SK-N-SH (cell line): ENCODE measurements at regions not wholly inside any gene's neighbourhood (a gene's known extent, or its start where the extent isn't known, plus 50 kb on each side); places are given as distances from the start of the nearest gene placed in this dataset.

Experiments used
- CTCF ChIA-PET: fragments of 300-600, 350-600 bp; formaldehyde crosslinking; extraction: SDS; loops from one replicate; lab custom pipeline; 2021; lab: Yijun Ruan, JAX
- POLR2A ChIA-PET: fragments of 350-600 bp; sonication (Branson Sonifier 250); formaldehyde crosslinking; extraction: SDS; loops from one replicate; lab custom pipeline; 2020; ENCODE audit warnings: antibody characterized with exemption, inconsistent platforms; lab: Yijun Ruan, JAX
- DNase-seq: peaks from one replicate; pipeline ENCODE4 v3.0.0; 2012
- H2AFZ ChIP-seq: fragments of 200-600 bp; sonication (generic); 2 replicates; pipeline ENCODE4 v1.8.1; 2016; ENCODE audit warnings: antibody characterized with exemption, mild to moderate bottlenecking, low read depth
- H3F3A ChIP-seq: fragments of 200-600 bp; sonication (generic); replicated peaks from 2 replicates; pipeline ENCODE3; 2016; ENCODE audit warnings: antibody characterized with exemption, mild to moderate bottlenecking; ENCODE audit not compliant: insufficient read depth
- H3K27ac ChIP-seq, 2 experiments: fragments of 200-500 bp in 1 of 2; fragments of 200-600 bp in 1 of 2; sonication (Bioruptor generic) in 1 of 2; sonication (generic), shearing (Covaris generic) in 1 of 2; 2 replicates each; pipeline versions ENCODE4 v1.5.1 to v1.6.1; 2014 to 2016; ENCODE audit warnings: low read depth in 2 of 2, inconsistent platforms in 1 of 2, low read length in 1 of 2, mild to moderate bottlenecking in 1 of 2, mixed read lengths in 1 of 2
- H3K27me3 ChIP-seq: fragments of 200-600 bp; sonication (generic), shearing (Covaris generic); 2 replicates; pipeline ENCODE4 v1.6.1; 2016; ENCODE audit warnings: mixed run types; ENCODE audit not compliant: insufficient read depth
- H3K36me3 ChIP-seq, 2 experiments: fragments of 200-500 bp in 1 of 2; fragments of 200-600 bp in 1 of 2; sonication (Bioruptor generic) in 1 of 2; sonication (generic) in 1 of 2; replicated peaks in 1 of 2; 2 replicates each; pipeline versions ENCODE3 to v1.5.1; 2014 to 2016; ENCODE audit warnings: low read length in 1 of 2, mild to moderate bottlenecking in 1 of 2; ENCODE audit not compliant: insufficient read depth in 2 of 2, control insufficient read depth in 1 of 2
- H3K4me1 ChIP-seq, 2 experiments: fragments of 200-500 bp in 1 of 2; fragments of 200-600 bp in 1 of 2; sonication (Bioruptor generic) in 1 of 2; sonication (generic), shearing (Covaris generic) in 1 of 2; 2 replicates each; pipeline versions ENCODE4 v1.5.1 to v1.6.1; 2014 to 2016; ENCODE audit warnings: low read depth in 1 of 2, low read length in 1 of 2, mixed run types in 1 of 2; ENCODE audit not compliant: insufficient read depth in 2 of 2, control insufficient read depth in 1 of 2
- H3K4me2 ChIP-seq: fragments of 200-600 bp; sonication (generic), shearing (Covaris generic); 2 replicates; pipeline ENCODE4 v1.6.1; 2017; ENCODE audit warnings: mixed run types
- H3K4me3 ChIP-seq, 2 experiments: fragments of 200-500 bp in 1 of 2; fragments of 200-600 bp in 1 of 2; sonication (Bioruptor generic) in 1 of 2; sonication (generic), shearing (Covaris generic) in 1 of 2; 2 replicates each; pipeline versions ENCODE4 v1.5.1 to v1.8.1; 2014 to 2016; ENCODE audit warnings: low read depth in 2 of 2, inconsistent platforms in 1 of 2, low read length in 1 of 2, mild to moderate bottlenecking in 1 of 2, mixed read lengths in 1 of 2, moderate library complexity in 1 of 2
- H3K79me2 ChIP-seq: fragments of 200-600 bp; sonication (generic); 2 replicates; pipeline ENCODE4 v1.8.1; 2017; ENCODE audit warnings: mild to moderate bottlenecking; ENCODE audit not compliant: insufficient read depth
- H3K9ac ChIP-seq: fragments of 200-600 bp; sonication (generic); 2 replicates; pipeline ENCODE4 v1.6.1; 2017; ENCODE audit warnings: mixed run types
- H3K9me2 ChIP-seq: fragments of 200-600 bp; sonication (generic); 2 replicates; pipeline ENCODE4 v1.6.1; 2017; ENCODE audit warnings: mixed run types
- H3K9me3 ChIP-seq: fragments of 200-600 bp; sonication (generic); 2 replicates; pipeline ENCODE4 v1.6.1; 2017; ENCODE audit warnings: mixed run types, mild to moderate bottlenecking, moderate library complexity
- H4K20me1 ChIP-seq: fragments of 200-600 bp; sonication (generic); 2 replicates; pipeline ENCODE4 v1.6.1; 2017; ENCODE audit warnings: mild to moderate bottlenecking, mixed run types; ENCODE audit not compliant: insufficient read depth
- ELF1 ChIP-seq: IDR thresholded peaks from 2 replicates; pipeline ENCODE4 v1.4.0; 2012
- EP300 ChIP-seq, 2 experiments: IDR thresholded peaks; 2 replicates each; pipeline versions ENCODE4 v1.4.0 to v1.6.1; 2012; ENCODE audit warnings: borderline replicate concordance in 1 of 2, low read depth in 1 of 2, low read length in 1 of 2
- FOSL2 ChIP-seq: IDR thresholded peaks from 2 replicates; pipeline ENCODE4 v1.4.0; 2012; ENCODE audit warnings: low read depth, mild to moderate bottlenecking, moderate library complexity, borderline replicate concordance
- FOXM1 ChIP-seq: IDR thresholded peaks from 2 replicates; pipeline ENCODE4 v1.4.0; 2012; ENCODE audit warnings: low read depth, mild to moderate bottlenecking
- GABPA ChIP-seq: IDR thresholded peaks from 2 replicates; pipeline ENCODE4 v1.4.0; 2012; ENCODE audit warnings: low read depth, mild to moderate bottlenecking
- GATA2 ChIP-seq: sonication (generic); formaldehyde crosslinking; IDR thresholded peaks from 2 replicates; pipeline ENCODE4 v1.5.0; 2020; ENCODE audit warnings: mild to moderate bottlenecking, missing genetic modification reagents
- MEF2A ChIP-seq: IDR thresholded peaks from 2 replicates; pipeline ENCODE4 v1.4.0; 2012; ENCODE audit warnings: low read depth, borderline replicate concordance
- RXRA ChIP-seq: IDR thresholded peaks from 2 replicates; pipeline ENCODE4 v1.4.0; 2012; ENCODE audit warnings: low read depth, mild to moderate bottlenecking, borderline replicate concordance
- SIN3A ChIP-seq: IDR thresholded peaks from 2 replicates; pipeline ENCODE4 v1.6.1; 2012; ENCODE audit warnings: low read depth, mild to moderate bottlenecking, low read length, moderate library complexity, borderline replicate concordance
- TAF1 ChIP-seq: IDR thresholded peaks from 2 replicates; pipeline ENCODE4 v1.6.1; 2012; ENCODE audit warnings: low read depth, mild to moderate bottlenecking, low read length, moderate library complexity, borderline replicate concordance
- TCF12 ChIP-seq: IDR thresholded peaks from 2 replicates; pipeline ENCODE4 v1.4.0; 2012
- ZBTB33 ChIP-seq: IDR thresholded peaks from 2 replicates; pipeline ENCODE4 v1.4.0; 2012; ENCODE audit warnings: low read depth, borderline replicate concordance
- WGBS: methylation state at CpG from one replicate; pipeline ENCODE4 v1.1.6; 2017; ENCODE audit warnings: low lambda C conversion rate; 5-methylcytosine and 5-hydroxymethylcytosine counted together
- TF ChIP-seq, protein P1 (sequence below): IDR thresholded peaks from 2 replicates; pipeline ENCODE4 v1.4.0; 2012; ENCODE audit warnings: low read depth
- TF ChIP-seq, protein P2 (sequence below): IDR thresholded peaks from 2 replicates; pipeline ENCODE4 v1.4.0; 2012; ENCODE audit warnings: low read depth, borderline replicate concordance

DNA sequence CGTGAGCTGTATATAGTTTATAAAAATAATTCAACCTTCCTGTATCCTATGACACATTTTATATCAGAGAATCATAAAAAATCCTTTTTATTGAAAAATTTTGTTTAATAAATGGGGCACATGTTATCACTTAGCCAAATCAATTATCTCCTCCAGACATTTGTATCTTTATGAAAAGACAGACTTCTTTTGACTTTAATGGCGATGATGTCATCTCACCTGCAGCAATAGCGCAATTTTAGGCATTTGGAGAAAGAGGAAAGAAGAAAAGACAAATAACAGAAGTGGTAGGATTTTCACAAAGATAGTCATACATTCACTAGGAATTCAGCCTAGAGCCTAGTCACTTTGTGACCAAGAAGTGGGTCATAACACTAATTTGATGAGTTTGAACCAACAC lies 444.5 kb downstream of the PREX1 start:
- Histone ChIP-seq H3K36me3 (no peaks in the 10 kb centered on the region), H3K27ac (no peak overlapping the region), H3K4me3 (no peak overlapping the region), H3K4me2 (no peak overlapping the region), H3F3A (no peaks in the 10 kb centered on the region), H3K27me3 (no peaks in the 10 kb centered on the region), H3K79me2 (no peaks in the 10 kb centered on the region), H4K20me1 (no peaks in the 10 kb centered on the region), H3K9me2 (no peaks in the 10 kb centered on the region), H3K4me1 (peaks cover 3 to 7% of the 10 kb centered on the region in 2 experiments; a peak in 2 of 4 replicates), H3K9me3 (no peaks in the 10 kb centered on the region), H3K9ac (no peak overlapping the region), H2AFZ (no peak overlapping the region)
- ChIA-PET POLR2A (no interaction called here), CTCF (no interaction called here)
- TF ChIP-seq SIN3A = no peak
- TF ChIP-seq TCF12 = no peak
- TF ChIP-seq, protein P1, sequence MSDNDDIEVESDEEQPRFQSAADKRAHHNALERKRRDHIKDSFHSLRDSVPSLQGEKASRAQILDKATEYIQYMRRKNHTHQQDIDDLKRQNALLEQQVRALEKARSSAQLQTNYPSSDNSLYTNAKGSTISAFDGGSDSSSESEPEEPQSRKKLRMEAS = no peak
- TF ChIP-seq FOXM1 = no peak
- TF ChIP-seq, protein P2, sequence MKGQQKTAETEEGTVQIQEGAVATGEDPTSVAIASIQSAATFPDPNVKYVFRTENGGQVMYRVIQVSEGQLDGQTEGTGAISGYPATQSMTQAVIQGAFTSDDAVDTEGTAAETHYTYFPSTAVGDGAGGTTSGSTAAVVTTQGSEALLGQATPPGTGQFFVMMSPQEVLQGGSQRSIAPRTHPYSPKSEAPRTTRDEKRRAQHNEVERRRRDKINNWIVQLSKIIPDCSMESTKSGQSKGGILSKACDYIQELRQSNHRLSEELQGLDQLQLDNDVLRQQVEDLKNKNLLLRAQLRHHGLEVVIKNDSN = no peak
- TF ChIP-seq RXRA = no peak
- TF ChIP-seq TAF1 = no peak
- 59% methylated on average over 3 of the region's 3 CpGs for WGBS
- no peak for DNase-seq

DNA sequence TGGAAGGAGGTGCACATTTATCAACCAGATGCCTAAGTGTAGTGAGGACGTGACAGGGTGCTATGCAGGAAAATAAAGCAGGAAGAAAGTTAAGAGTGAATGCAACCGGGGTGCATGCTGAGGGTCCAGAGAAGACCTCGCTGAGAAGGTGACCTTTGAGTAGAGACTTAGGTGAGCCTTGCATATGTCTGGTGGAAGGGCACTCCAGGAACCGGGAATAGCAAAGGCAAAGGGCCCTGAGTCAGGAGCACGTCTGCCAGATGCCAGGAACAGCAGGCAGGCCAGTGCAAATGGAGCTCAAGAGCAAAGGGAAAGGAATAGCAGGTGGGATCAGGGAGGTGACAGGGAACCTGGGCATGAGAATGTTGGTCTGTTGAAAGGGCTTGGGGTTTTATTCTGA lies 445.5 kb downstream of the PREX1 start:
- Histone ChIP-seq H3K9me3 (no peaks in the 10 kb centered on the region), H3K9me2 (no peaks in the 10 kb centered on the region), H3K4me2 (no peak overlapping the region), H3K4me3 (no peak overlapping the region), H3K36me3 (no peaks in the 10 kb centered on the region), H3K27ac (no peak overlapping the region), H3K9ac (no peak overlapping the region), H3K4me1 (peaks cover 3 to 7% of the 10 kb centered on the region in 2 experiments; a peak in 2 of 4 replicates), H3K79me2 (no peaks in the 10 kb centered on the region), H3F3A (no peaks in the 10 kb centered on the region), H2AFZ (no peak overlapping the region), H3K27me3 (no peaks in the 10 kb centered on the region), H4K20me1 (no peaks in the 10 kb centered on the region)
- TF ChIP-seq ZBTB33 (no peak), EP300 (IDR thresholded peaks at IDR 0.05; ENCODE audit: borderline replicate concordance in 1 of 2, low read depth in 1 of 2, low read length in 1 of 2) (no peak), FOSL2 (no peak), TAF1 (no peak), GABPA (no peak), MEF2A (no peak), GATA2 (no peak), ELF1 (no peak)
- WGBS = 52% methylated on average over 5 of the region's 5 CpGs
- POLR2A ChIA-PET = no interaction called here
- CTCF ChIA-PET = interaction anchor here (0.9 kb wide), 1 partner anchor 705 kb away, joined by 3 read pairs; no protein-coding TSS in a partner anchor
- DNase-seq = no peak
